ENCODE measurements at regions not wholly inside any gene's neighbourhood (a gene's known extent, or its start where the extent isn't known, plus 50 kb on each side); places are given as distances from the start of the nearest gene placed in this dataset.

- DNase-seq (ENCODE audit: low spot score): no peak
These were observed 223.4 kb downstream of the PLPP3 start for GRCh38 chr1:56355918-56356317.

- no peak for DNase-seq (ENCODE audit: low spot score)
These were observed 223.9 kb downstream of the PLPP3 start for GRCh38 chr1:56355422-56355821.

GRCh38 chr1:56345831-56346230 is 233.5 kb downstream of the PLPP3 start:
- no peak for DNase-seq (ENCODE audit: low spot score)

- DNase-seq (ENCODE audit: low spot score): no peak
These were observed 238.4 kb downstream of the PLPP3 start for GRCh38 chr1:56340977-56341376.

- DNase-seq (ENCODE audit: low spot score): no peak
These were observed 239.4 kb downstream of the PLPP3 start for GRCh38 chr1:56339786-56340465.

- no peak for DNase-seq (ENCODE audit: low spot score)
These were observed 240.3 kb downstream of the PLPP3 start for GRCh38 chr1:56339093-56339492.

- DNase-seq (ENCODE audit: low spot score): no peak
These were observed 242.4 kb downstream of the PLPP3 start for GRCh38 chr1:56336982-56337381.

GRCh38 chr1:56335394-56335793 is 244.0 kb downstream of the PLPP3 start:
- DNase-seq (ENCODE audit: low spot score): no peak

GRCh38 chr1:56334047-56334446 is 245.3 kb downstream of the PLPP3 start:
- no peak for DNase-seq (ENCODE audit: low spot score)

GRCh38 chr1:56333461-56333860 is 245.9 kb downstream of the PLPP3 start:
- no peak for DNase-seq (ENCODE audit: low spot score)

- DNase-seq (ENCODE audit: low spot score): no peak
These were observed 247.3 kb downstream of the PLPP3 start for GRCh38 chr1:56331892-56332567.

- DNase-seq (ENCODE audit: low spot score): no peak
These were observed 248.0 kb downstream of the PLPP3 start for GRCh38 chr1:56331207-56331891.

GRCh38 chr1:56330391-56331026 is 248.9 kb downstream of the PLPP3 start:
- no peak for DNase-seq (ENCODE audit: low spot score)

GRCh38 chr1:56329970-56330369 is 249.4 kb downstream of the PLPP3 start:
- DNase-seq (ENCODE audit: low spot score): no peak

GRCh38 chr1:56327195-56327594 is 252.2 kb downstream of the PLPP3 start:
- no peak for DNase-seq (ENCODE audit: low spot score)

GRCh38 chr1:56326056-56326455 is 253.3 kb downstream of the PLPP3 start:
- DNase-seq (ENCODE audit: low spot score): no peak

GRCh38 chr1:56324504-56324903 is 254.9 kb downstream of the PLPP3 start:
- DNase-seq (ENCODE audit: low spot score): no peak

GRCh38 chr1:56322211-56322610 is 257.2 kb downstream of the PLPP3 start:
- DNase-seq (ENCODE audit: low spot score): no peak

- DNase-seq (ENCODE audit: low spot score): no peak
These were observed 258.2 kb downstream of the PLPP3 start for GRCh38 chr1:56321150-56321490.

- DNase-seq (ENCODE audit: low spot score): no peak
These were observed 258.8 kb downstream of the PLPP3 start for GRCh38 chr1:56320464-56321149.

- no peak for DNase-seq (ENCODE audit: low spot score)
These were observed 261.6 kb downstream of the PLPP3 start for GRCh38 chr1:56317722-56318121.

- no peak for DNase-seq (ENCODE audit: low spot score)
These were observed 263.9 kb downstream of the PLPP3 start for GRCh38 chr1:56315293-56315942.
